OCI-LY3 (cell line): ENCODE measurements at regions not wholly inside any gene's neighbourhood (a gene's known extent, or its start where the extent isn't known, plus 50 kb on each side); places are given as distances from the start of the nearest gene placed in this dataset.

Experiments
- EZH2phosphoT487 ChIP-seq: fragments of 200-600 bp; shearing (Covaris generic); IDR thresholded peaks from 2 replicates; pipeline ENCODE4 v1.6.1; 2018; ENCODE audit warnings: antibody characterized with exemption, mixed run types, low read depth
- TF ChIP-seq, protein P1 (sequence below): fragments of 200-600, 300-600 bp; sonication (generic); IDR thresholded peaks from 2 replicates; pipeline ENCODE4 v1.5.1; 2014; ENCODE audit warnings: antibody characterized with exemption, low read length, low read depth

DNA sequence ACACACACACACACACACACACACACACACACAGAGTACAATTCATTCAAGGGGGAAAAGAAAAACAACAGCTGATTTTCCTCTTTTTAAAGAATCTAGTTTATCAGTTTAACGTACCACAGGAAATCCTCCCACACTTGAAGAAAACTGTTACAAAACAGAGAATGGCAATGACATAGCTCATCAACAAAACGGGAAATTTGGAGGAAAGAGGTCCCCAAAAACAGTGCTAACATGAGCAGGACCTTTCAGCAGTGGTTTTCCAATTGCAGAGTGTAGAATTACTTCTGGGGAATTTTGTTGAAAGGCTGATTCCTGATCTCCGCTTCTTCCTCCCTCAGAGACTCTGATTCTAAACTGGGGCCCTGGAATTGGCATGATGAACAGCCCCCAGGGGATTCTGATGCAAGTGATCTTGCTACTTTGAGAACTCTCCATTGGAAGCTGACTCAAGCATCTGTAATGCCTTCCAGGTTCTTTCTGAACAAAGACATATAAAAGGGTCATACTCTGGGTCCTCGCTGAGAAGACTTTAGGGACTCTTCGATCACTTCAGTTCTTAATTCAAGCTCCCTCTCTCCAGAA, 442.6 kb upstream of the PROK2 start:
- TF ChIP-seq, protein P1, sequence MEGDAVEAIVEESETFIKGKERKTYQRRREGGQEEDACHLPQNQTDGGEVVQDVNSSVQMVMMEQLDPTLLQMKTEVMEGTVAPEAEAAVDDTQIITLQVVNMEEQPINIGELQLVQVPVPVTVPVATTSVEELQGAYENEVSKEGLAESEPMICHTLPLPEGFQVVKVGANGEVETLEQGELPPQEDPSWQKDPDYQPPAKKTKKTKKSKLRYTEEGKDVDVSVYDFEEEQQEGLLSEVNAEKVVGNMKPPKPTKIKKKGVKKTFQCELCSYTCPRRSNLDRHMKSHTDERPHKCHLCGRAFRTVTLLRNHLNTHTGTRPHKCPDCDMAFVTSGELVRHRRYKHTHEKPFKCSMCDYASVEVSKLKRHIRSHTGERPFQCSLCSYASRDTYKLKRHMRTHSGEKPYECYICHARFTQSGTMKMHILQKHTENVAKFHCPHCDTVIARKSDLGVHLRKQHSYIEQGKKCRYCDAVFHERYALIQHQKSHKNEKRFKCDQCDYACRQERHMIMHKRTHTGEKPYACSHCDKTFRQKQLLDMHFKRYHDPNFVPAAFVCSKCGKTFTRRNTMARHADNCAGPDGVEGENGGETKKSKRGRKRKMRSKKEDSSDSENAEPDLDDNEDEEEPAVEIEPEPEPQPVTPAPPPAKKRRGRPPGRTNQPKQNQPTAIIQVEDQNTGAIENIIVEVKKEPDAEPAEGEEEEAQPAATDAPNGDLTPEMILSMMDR = no peak
- TF ChIP-seq EZH2phosphoT487 = no peak
